NCI-H1436 (cell line): ENCODE measurements at regions not wholly inside any gene's neighbourhood (a gene's known extent, or its start where the extent isn't known, plus 50 kb on each side); places are given as distances from the start of the nearest gene placed in this dataset.
"Not testable (repeated sequence)": the region's sequence is repeated elsewhere in the genome, so short reads cannot be mapped to it uniquely, and the experiment has no call there.

Experiments
- DNase-seq: peaks from one replicate; lab custom pipeline; 2025; lab: John Stamatoyannopoulos, UW

DNA sequence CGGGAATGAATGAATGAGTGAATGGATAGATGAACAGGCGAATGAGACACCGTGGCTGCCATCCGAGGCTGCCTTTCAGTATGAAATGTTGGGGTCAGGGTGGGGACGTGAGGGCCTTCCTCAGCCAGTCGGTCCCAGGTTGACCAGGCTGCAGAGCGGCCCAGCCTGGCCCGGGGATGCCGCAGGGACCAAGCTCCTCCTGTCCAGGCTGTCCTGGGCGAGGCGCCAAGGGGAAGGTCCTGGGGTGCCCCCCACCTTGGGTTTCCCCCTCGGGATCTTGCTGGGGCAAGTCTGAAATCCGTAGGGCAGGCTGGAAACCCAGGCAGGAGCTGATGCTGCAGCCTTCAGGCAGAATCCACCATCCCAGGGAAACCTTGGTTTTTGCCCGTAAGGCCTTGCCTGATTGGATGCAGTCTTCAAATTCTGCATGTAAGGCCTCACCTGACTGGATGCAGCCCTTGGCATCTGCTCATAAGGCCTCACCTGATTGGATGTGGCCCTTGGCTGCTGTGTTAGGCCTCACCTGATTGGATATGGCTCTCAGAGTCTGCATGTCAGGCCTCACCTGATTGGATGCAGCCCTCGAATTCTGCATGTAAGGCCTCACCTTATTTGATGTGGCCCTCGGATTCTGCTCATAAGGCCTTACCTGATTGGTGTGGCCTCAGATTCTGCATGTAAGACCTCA is 61.7 kb upstream of the ZNF469 start:
- DNase-seq = no peak

DNA sequence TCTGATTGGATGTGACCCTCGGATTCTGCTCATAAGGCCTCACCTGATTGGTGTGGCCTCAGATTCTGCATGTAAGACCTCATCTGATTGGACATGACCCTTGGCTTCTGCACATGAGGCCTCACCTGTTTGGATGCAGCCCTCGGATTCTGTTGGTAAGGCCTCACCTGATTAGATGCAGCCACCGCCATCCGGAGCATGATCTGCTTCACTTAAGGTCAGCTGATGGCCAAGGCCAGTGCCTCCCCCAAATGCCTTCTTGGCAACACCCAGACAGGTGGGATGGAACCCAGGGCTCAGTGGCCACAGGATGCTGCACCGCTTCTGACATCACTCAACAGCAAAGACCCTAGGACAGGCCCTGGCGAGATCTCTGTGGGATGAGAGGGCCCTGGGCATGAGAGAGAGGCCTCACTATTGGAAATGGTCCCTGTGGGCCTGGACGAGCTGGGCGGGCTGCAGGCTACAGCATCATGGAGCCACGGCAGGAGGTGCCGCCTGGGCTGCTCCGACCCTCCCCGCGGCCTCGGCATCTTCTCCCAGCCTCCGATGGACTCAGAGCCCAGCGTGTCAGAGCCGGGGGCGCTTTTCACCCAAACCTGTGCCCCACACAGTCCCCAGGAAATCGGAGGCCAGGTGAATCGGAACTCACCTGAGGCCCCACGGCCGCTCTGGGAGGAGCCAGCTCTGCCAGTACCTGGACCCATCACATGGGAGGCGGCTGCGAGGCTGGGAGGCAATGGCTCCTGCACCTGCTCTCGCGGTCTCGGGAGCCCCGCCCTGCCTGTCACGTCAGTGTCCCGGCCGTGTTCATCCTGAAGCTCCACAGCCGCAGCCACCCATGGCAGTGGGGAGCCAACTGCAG is 60.9 kb upstream of the ZNF469 start:
- DNase-seq = no peak

- DNase-seq = no peak
Observed at GRCh38 chr16:88322500-88322970, 60.2 kb upstream of the ZNF469 start.

- DNase-seq = no peak
Observed at GRCh38 chr16:88323041-88323440, 59.7 kb upstream of the ZNF469 start.

- DNase-seq = no peak
Observed at GRCh38 chr16:88323546-88324330, 59.0 kb upstream of the ZNF469 start.

DNA sequence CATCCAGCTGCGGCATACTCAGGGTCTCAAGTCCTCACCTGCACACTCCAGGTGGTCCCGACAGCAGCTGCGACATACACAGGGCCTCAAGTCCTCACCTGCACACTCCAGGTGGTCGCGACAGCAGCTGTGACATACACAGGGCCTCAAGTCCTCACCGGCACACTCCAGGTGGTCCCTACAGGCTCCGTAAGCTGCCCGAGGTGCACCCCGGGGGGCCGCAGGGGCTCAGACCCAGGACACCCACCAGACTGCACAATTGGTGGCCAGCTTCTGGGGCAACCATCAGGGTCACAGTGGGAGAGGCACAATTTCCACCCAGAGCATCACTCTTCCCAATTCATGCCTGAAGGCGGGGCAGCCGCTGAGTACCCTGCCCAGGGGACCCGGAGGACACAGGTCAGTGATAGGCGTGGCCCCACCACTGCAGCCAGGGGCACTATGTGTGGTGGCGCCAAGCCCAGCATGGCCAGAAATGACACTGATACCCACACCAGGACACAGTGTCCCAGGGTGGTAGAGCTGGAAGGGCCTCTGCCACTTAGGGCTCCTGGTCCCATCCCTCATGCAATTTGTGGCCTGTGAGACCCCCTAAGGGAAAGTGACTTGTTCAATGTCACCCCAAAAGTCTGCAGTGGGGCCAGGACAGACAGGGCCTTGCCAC is 57.5 kb upstream of the ZNF469 start:
- DNase-seq = no peak

DNA sequence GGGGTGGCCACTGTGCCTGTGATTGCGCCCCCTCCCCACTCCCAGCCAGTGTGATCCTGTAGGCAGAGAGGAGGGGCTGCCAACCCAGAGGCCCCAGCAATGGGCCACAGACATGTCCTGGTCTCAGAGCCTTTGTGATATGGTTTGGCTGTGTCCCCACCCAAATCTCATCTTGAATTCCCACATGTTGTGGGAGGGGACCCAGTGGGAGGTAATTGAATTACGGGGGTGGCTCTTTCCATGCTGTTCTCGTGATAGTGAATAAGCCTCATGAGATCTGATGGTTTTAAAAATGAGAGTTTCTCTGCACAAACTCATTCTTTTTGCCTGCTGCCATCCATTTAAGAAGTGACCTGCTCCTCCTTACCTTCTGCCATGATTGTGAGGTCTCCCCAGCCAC is 56.8 kb upstream of the ZNF469 start:
- DNase-seq = no peak

GRCh38 chr16:88326611-88327485 is 55.9 kb upstream of the ZNF469 start:
- DNase-seq = no peak

DNA sequence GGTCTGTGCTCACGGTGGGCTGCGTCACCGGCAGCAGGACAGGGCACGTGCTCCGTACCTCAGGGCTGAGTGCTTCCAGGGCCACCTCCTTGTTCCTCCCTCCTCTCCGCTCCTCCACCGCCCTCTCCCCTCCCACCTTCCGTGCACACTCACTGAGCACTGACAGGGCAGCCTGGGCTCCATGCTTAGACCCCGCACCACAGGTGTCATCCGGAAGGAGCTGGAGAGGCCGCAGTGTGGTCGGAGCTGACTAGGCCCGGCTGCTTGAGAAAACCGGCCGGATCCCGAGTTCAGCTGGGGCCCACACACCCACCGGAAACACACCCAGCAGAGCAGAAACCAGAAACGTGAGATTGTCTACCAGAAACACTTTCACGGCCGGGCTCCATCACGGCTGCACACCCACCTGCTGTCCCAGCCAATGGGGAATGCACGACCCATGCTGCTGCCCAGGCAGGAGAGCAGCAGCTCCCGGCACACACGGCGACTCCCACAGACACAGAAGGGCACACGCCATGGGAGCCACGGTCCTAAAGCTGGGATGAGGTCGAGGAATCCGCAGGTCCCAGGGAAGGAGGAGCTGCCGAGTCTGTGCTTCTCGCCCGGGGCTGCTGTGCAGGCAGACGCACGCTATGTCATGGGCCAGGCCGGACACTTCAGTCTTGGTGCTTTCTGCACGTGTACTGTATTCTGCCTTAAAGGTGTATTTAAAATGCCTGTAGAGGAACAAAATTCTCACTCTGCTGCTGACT is 55.0 kb upstream of the ZNF469 start:
- no peak for DNase-seq

- DNase-seq = no peak
Observed at GRCh38 chr16:88328313-88328980, 54.3 kb upstream of the ZNF469 start.

DNA sequence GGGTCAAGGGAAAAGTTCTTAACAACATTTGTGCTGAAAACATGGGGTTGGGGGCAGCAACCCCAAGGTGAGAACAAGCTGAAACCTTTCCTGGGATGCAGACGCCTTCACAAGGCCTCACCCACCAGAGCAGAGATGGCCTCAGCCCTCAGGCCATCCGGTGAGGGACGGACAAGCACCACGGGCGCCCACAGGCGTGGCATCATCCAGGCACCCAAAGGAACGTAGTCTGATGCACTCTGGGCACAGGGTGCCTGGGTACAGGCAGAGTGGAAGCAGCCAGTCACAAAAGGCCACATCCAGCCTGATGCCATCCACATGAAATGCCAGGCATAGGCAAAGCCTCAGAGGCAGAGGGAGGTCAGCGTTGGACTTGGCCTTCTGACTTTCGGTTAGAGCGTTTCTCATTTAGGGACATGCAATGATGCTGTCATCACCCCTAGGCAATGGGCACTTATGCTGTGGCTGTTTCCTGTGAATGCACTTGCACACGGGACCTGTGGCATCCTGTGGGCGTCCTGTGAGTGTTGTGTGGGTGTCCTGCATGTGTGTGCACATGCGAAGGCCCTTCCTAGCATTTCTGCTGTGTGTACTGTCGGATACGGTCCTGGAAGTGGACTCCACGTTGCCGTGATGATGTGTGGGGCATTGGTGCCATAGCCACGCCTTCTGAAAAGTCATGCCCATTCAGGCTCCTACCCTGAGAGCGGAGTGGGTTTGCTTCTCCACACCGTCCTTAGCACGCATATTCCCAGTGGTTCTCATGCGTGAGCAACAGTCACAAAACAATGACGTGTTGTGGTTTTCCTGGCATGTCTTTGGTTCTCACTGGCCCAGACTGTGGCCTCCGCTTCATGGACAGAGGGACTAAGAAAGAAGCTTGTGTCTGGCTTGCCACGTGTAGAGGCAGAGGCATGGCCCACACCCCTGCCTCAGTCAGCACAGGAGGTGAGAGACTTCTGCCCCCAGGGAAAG is 52.7 kb upstream of the ZNF469 start:
- DNase-seq = no peak

DNA sequence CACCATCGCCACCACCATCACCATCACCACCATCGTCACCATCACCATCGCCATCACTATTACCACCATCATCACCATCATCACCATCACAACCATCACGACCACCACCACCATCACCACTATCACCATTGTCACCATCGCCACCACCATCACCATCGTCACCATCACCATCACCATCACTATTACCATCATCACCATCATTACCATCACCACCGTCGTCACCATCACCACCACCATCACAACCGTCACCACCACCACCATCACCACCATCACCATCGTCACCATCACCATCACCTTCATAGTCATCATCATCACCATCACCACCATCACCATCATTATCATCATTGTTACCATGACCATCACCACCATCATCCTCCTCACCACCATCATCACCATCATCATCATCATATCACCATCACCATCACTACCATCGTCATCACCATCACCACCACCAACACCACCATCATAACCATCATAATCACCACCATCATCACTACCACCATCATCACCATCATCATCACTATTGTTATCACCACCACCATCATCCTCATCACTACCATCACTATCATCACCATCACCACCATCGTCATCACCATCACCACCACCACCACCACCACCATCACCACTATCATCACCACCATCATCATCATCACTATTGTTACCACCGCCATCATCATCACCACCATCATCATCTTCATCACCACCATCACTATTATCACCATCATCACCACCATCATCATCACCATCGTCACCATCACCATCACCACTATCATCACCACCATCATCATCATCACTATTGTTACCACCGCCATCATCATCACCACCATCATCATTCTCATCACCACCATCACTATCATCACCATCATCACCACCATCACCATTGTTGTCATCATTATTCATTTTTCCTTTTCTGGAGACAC is 51.5 kb upstream of the ZNF469 start:
- no peak for DNase-seq

- DNase-seq = no peak
Observed at GRCh38 chr16:88331989-88332920, 50.5 kb upstream of the ZNF469 start.

GRCh38 chr16:88332921-88333825 is 49.6 kb upstream of the ZNF469 start:
- DNase-seq = not testable (repeated sequence)
